H9 (cell line): ENCODE measurements at regions not wholly inside any gene's neighbourhood (a gene's known extent, or its start where the extent isn't known, plus 50 kb on each side); places are given as distances from the start of the nearest gene placed in this dataset.

Source experiments
- DNase-seq: peaks from one replicate; pipeline ENCODE4 v3.0.0-alpha.2; 2017
- H2AFZ ChIP-seq: one replicate; pipeline ENCODE4 v1.6.1; 2013; ENCODE audit warnings: mild to moderate bottlenecking, low read length, control low read depth, moderate library complexity
- H2AK5ac ChIP-seq: 2 replicates; pipeline ENCODE4 v1.6.1; 2013; ENCODE audit warnings: low read length, control low read depth, mixed read lengths; ENCODE audit not compliant: insufficient read length
- H2BK120ac ChIP-seq: one replicate; pipeline ENCODE4 v1.6.1; 2013; ENCODE audit warnings: low read depth, mild to moderate bottlenecking, low read length, control low read depth, inconsistent platforms; ENCODE audit not compliant: poor library complexity, severe bottlenecking
- H2BK12ac ChIP-seq: 2 replicates; pipeline ENCODE4 v1.6.1; 2013; ENCODE audit warnings: low read length, control low read depth, mixed read lengths, low read depth; ENCODE audit not compliant: insufficient read length
- H2BK15ac ChIP-seq: 2 replicates; pipeline ENCODE4 v1.6.1; 2013; ENCODE audit warnings: low read depth, low read length, control low read depth
- H2BK20ac ChIP-seq: one replicate; pipeline ENCODE4 v1.6.1; 2013; ENCODE audit warnings: low read depth, mild to moderate bottlenecking, low read length, control low read depth, inconsistent platforms; ENCODE audit not compliant: poor library complexity, severe bottlenecking
- H2BK5ac ChIP-seq: 2 replicates; pipeline ENCODE4 v1.6.1; 2013; ENCODE audit warnings: low read length, control low read depth, mixed read lengths; ENCODE audit not compliant: insufficient read length
- H3K14ac ChIP-seq: 2 replicates; pipeline ENCODE4 v1.6.1; 2013; ENCODE audit warnings: low read length, control low read depth; ENCODE audit not compliant: insufficient read depth
- H3K18ac ChIP-seq: 2 replicates; pipeline ENCODE4 v1.6.1; 2013; ENCODE audit warnings: low read depth, mild to moderate bottlenecking, mixed read lengths, low read length, control low read depth; ENCODE audit not compliant: insufficient read length
- H3K23ac ChIP-seq: 2 replicates; pipeline ENCODE4 v1.6.1; 2013; ENCODE audit warnings: low read length, control low read depth, mixed read lengths, low read depth; ENCODE audit not compliant: insufficient read length
- H3K23me2 ChIP-seq: 2 replicates; pipeline ENCODE4 v1.6.1; 2013; ENCODE audit warnings: low read depth, mild to moderate bottlenecking, mixed read lengths, low read length, control low read depth; ENCODE audit not compliant: insufficient read length, poor library complexity, severe bottlenecking
- H3K27ac ChIP-seq: 2 replicates; pipeline ENCODE4 v1.5.1; 2013; ENCODE audit warnings: low read length, control low read depth, mixed read lengths, low read depth; ENCODE audit not compliant: insufficient read length
- H3K27me3 ChIP-seq: 2 replicates; pipeline ENCODE4 v1.6.1; 2013; ENCODE audit warnings: low read length, control low read depth, inconsistent platforms; ENCODE audit not compliant: insufficient read depth
- H3K4ac ChIP-seq: 2 replicates; pipeline ENCODE4 v1.6.1; 2013; ENCODE audit warnings: low read depth, mild to moderate bottlenecking, control low read depth, inconsistent platforms, low read length, moderate library complexity
- H3K4me1 ChIP-seq: 2 replicates; pipeline ENCODE4 v1.6.1; 2013; ENCODE audit warnings: low read length, control low read depth, inconsistent platforms; ENCODE audit not compliant: insufficient read depth
- H3K4me2 ChIP-seq: 2 replicates; pipeline ENCODE4 v1.6.1; 2013; ENCODE audit warnings: low read length, control low read depth, mixed read lengths; ENCODE audit not compliant: insufficient read length, insufficient read depth
- H3K56ac ChIP-seq: 2 replicates; pipeline ENCODE4 v1.6.1; 2013; ENCODE audit warnings: low read depth, mild to moderate bottlenecking, mixed read lengths, low read length, control low read depth; ENCODE audit not compliant: insufficient read length
- H3K79me1 ChIP-seq: 2 replicates; pipeline ENCODE4 v1.6.1; 2013; ENCODE audit warnings: low read depth, mild to moderate bottlenecking, moderate library complexity, low read length, control low read depth, inconsistent platforms; ENCODE audit not compliant: insufficient read depth, poor library complexity, severe bottlenecking
- H3K79me2 ChIP-seq: 2 replicates; pipeline ENCODE4 v1.6.1; 2013; ENCODE audit warnings: low read length, control low read depth, inconsistent platforms; ENCODE audit not compliant: insufficient read depth
- H3K9ac ChIP-seq: 2 replicates; pipeline ENCODE4 v1.6.1; 2013; ENCODE audit warnings: low read length, control low read depth, mixed read lengths; ENCODE audit not compliant: insufficient read length; ENCODE audit errors: extremely low read depth
- H3K9me3 ChIP-seq: one replicate; pipeline ENCODE4 v1.6.1; 2013; ENCODE audit warnings: low read depth, low read length, inconsistent platforms; ENCODE audit not compliant: control insufficient read depth
- H3T11ph ChIP-seq: one replicate; pipeline ENCODE4 v1.6.1; 2013; ENCODE audit warnings: mild to moderate bottlenecking, low read length, control low read depth, inconsistent platforms
- H4K20me1 ChIP-seq: one replicate; pipeline ENCODE4 v1.6.1; 2013; ENCODE audit not compliant: control insufficient read depth, insufficient read length, insufficient read depth
- H4K5ac ChIP-seq: 2 replicates; pipeline ENCODE4 v1.6.1; 2013; ENCODE audit warnings: low read depth, mild to moderate bottlenecking, mixed read lengths, low read length, control low read depth; ENCODE audit not compliant: insufficient read length
- H4K8ac ChIP-seq: replicated peaks from 2 replicates; pipeline ENCODE4 v1.6.1; 2013; ENCODE audit warnings: low read length, control low read depth, mixed read lengths, low read depth; ENCODE audit not compliant: insufficient read length
- H4K91ac ChIP-seq: 2 replicates; pipeline ENCODE4 v1.6.1; 2013; ENCODE audit warnings: low read depth, mild to moderate bottlenecking, moderate library complexity, mixed read lengths, low read length, control low read depth; ENCODE audit not compliant: insufficient read length
- H3K27ac Mint-ChIP-seq, 3 experiments: 2 replicates in 2 of 3; 3 replicates in 1 of 3; pipeline ENCODE4 v1.8.0; 2020 to 2021; ENCODE audit warnings: mixed read lengths in 3 of 3, mild to moderate bottlenecking in 1 of 3, moderate library complexity in 1 of 3
- H3K27me3 Mint-ChIP-seq: 2 replicates; pipeline ENCODE4 v1.8.0; 2021; ENCODE audit warnings: low read depth, mild to moderate bottlenecking, moderate library complexity, mixed read lengths
- H3K36me3 Mint-ChIP-seq, 3 experiments: 2 replicates in 2 of 3; 3 replicates in 1 of 3; pipeline ENCODE4 v1.8.0; 2020 to 2021; ENCODE audit warnings: low read depth in 3 of 3, mixed read lengths in 3 of 3; ENCODE audit not compliant: insufficient read depth in 1 of 3
- H3K4me1 Mint-ChIP-seq, 2 experiments: 2 replicates each; pipeline ENCODE4 v1.8.0; 2020; ENCODE audit warnings: mixed read lengths in 2 of 2
- H3K4me3 Mint-ChIP-seq, 2 experiments: 2 replicates in 1 of 2; 3 replicates in 1 of 2; pipeline ENCODE4 v1.8.0; 2020 to 2021; ENCODE audit warnings: mild to moderate bottlenecking in 2 of 2, mixed read lengths in 2 of 2, moderate library complexity in 1 of 2
- H3K9me3 Mint-ChIP-seq, 2 experiments: 2 replicates in 1 of 2; 3 replicates in 1 of 2; pipeline ENCODE4 v1.8.0; 2020; ENCODE audit warnings: mild to moderate bottlenecking in 2 of 2, mixed read lengths in 2 of 2, moderate library complexity in 1 of 2
- CTCF ChIP-seq: fragments of 200-600 bp; sonication (generic); conservative IDR thresholded peaks from 3 replicates; pipeline ENCODE4 v1.8.0; 2021; ENCODE audit warnings: antibody characterized with exemption, mild to moderate bottlenecking
- WGBS: extraction: QIAGEN DNeasy Blood & Tissue Kit; methylation state at CpG from one replicate; pipeline ENCODE4 v1.1.7; 2013; ENCODE audit warnings: missing lambda C conversion rate, low lambda C conversion rate, mixed read lengths; ENCODE audit not compliant: insufficient read length; ENCODE audit errors: extremely low coverage; 5-methylcytosine and 5-hydroxymethylcytosine counted together

- TF ChIP-seq CTCF, result no peak
- H2AFZ ChIP-seq, result no peak overlapping the region
- no peak overlapping the region for H3K4me2 ChIP-seq
- no peak overlapping the region for H4K8ac ChIP-seq
- WGBS, result no CpG with 5 or more reads among the region's 4 CpGs
- no peaks in the 10 kb centered on the region for H3K4me1 Mint-ChIP-seq
- no peak overlapping the region for H2BK15ac ChIP-seq
- H2AK5ac ChIP-seq, result no peak overlapping the region
- H3K4me1 ChIP-seq, result no peaks in the 10 kb centered on the region
- no peaks in the 10 kb centered on the region for H3K27me3 ChIP-seq
- H3K4ac ChIP-seq, result no peak overlapping the region
- no peak overlapping the region for H2BK5ac ChIP-seq
- H2BK20ac ChIP-seq, result no peak overlapping the region
- H3K9ac ChIP-seq, result no peak overlapping the region
- no peak overlapping the region for H4K5ac ChIP-seq
- H3T11ph ChIP-seq, result no peak overlapping the region
- H4K91ac ChIP-seq, result no peak overlapping the region
- H3K18ac ChIP-seq, result no peak overlapping the region
- H3K9me3 Mint-ChIP-seq, result no peaks in the 10 kb centered on the region
- no peaks in the 10 kb centered on the region for H3K79me2 ChIP-seq
- no peak overlapping the region for H3K56ac ChIP-seq
- no peak overlapping the region for H3K27ac ChIP-seq
- no peak overlapping the region for H3K23ac ChIP-seq
- H2BK12ac ChIP-seq, result no peak overlapping the region
- H3K27me3 Mint-ChIP-seq, result no peaks in the 10 kb centered on the region
- H3K9me3 ChIP-seq, result no peaks in the 10 kb centered on the region
- no peaks in the 10 kb centered on the region for H3K36me3 Mint-ChIP-seq
- H3K14ac ChIP-seq, result no peak overlapping the region
- H4K20me1 ChIP-seq, result no peaks in the 10 kb centered on the region
- no peaks in the 10 kb centered on the region for H3K23me2 ChIP-seq
- DNase-seq, result no peak
- H3K4me3 Mint-ChIP-seq, result no peak overlapping the region
- H3K27ac Mint-ChIP-seq, result no peak overlapping the region; a peak in 1 of 7 replicates
- H3K79me1 ChIP-seq, result no peaks in the 10 kb centered on the region
- H2BK120ac ChIP-seq, result no peak overlapping the region
Measured at GRCh38 chr7:12786494-12786893, 99.1 kb downstream of the ARL4A start.
